ENCODE measurements at regions not wholly inside any gene's neighbourhood (a gene's known extent, or its start where the extent isn't known, plus 50 kb on each side); places are given as distances from the start of the nearest gene placed in this dataset.

GRCh38 chr15:36294359-36294758 is 285.1 kb upstream of the CDIN1 start:
- no peak overlapping the region for H3K27ac ChIP-seq (ENCODE audit: low read depth, low read length)
- ATAC-seq (no peak), DNase-seq (ENCODE audit: low read depth, low spot score) (no peak)
- RAD21 ChIA-PET (ENCODE audit: low non-redundant PET in 1 of 2, low total read pairs in 2 of 2, uncharacterized antibody in 2 of 2, unreplicated experiment in 2 of 2), result no interaction called here
- no peaks in the 10 kb centered on the region for H4K20me1 ChIP-seq (ENCODE audit: insufficient read depth)
- intact Hi-C loops (cut with micrococcal nuclease), result no loop called here
- no peak overlapping the region for H3K9ac ChIP-seq (ENCODE audit: low read length)
- H3K4me1 ChIP-seq (ENCODE audit: control insufficient read depth in 1 of 2, insufficient read depth in 2 of 2, low read length in 2 of 2), result no peaks in the 10 kb centered on the region
- peak overlapping the region; percentile 49 for H2AFZ ChIP-seq (ENCODE audit: low read depth, low read length, poor library complexity, severe bottlenecking)
- no peak overlapping the region for H3K4me3 ChIP-seq (replicated peaks in 1 of 2; ENCODE audit: low read depth in 1 of 2, low read length in 2 of 2)
- no peak overlapping the region for H3K4me2 ChIP-seq (ENCODE audit: low read length)
- H3K79me2 ChIP-seq (ENCODE audit: insufficient read depth, low read length), result no peaks in the 10 kb centered on the region
- H3K9me3 ChIP-seq (ENCODE audit: control insufficient read depth in 1 of 2, insufficient read depth in 1 of 2, low read depth in 1 of 2, low read length in 2 of 2), result no peaks in the 10 kb centered on the region
- POLR2A ChIA-PET, result no interaction called here
- TF ChIP-seq TCF7L2 (IDR thresholded peaks at IDR 0.05; ENCODE audit: borderline replicate concordance, extremely low read depth, insufficient read depth, insufficient read length) (peak; percentile 57), SIN3A (IDR thresholded peaks at IDR 0.05; ENCODE audit: low read depth) (no peak)
- no peaks in the 10 kb centered on the region for H3K27me3 ChIP-seq (ENCODE audit: insufficient read depth, low read length)
- H3K36me3 ChIP-seq (ENCODE audit: control insufficient read depth in 1 of 2, insufficient read depth in 2 of 2, low read length in 2 of 2), result no peaks in the 10 kb centered on the region
- BruUV-seq (replicated peaks), result no TSS peak
- CTCF ChIA-PET, result no interaction called here
- no peaks in the 10 kb centered on the region for H3K9me2 ChIP-seq (ENCODE audit: insufficient read depth)

DNA sequence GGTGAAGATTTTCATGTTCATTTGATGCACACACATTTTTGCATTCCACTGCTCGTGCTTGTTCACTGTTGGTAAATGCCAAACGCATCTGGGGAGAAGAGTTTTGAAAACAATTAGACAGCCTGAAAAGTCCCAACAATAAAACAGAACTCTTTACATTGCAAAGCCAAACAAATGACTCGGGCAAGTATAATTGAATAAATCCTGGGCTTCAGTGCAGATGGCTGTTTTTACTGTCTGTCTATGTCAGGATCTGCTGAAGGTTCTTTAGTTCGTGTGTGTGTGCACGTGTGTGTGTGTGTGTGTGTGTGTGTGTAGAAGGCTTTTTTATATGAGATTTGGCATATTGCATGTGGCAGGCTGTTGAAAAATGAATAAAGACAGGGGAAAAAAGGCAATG is 277.5 kb upstream of the CDIN1 start:
- Histone ChIP-seq H3K9me3 (ENCODE audit: control insufficient read depth in 1 of 2, insufficient read depth in 1 of 2, low read depth in 1 of 2, low read length in 2 of 2) (no peaks in the 10 kb centered on the region), H3K36me3 (ENCODE audit: control insufficient read depth in 1 of 2, insufficient read depth in 2 of 2, low read length in 2 of 2) (no peaks in the 10 kb centered on the region), H3K4me1 (ENCODE audit: control insufficient read depth in 1 of 2, insufficient read depth in 2 of 2, low read length in 2 of 2) (no peaks in the 10 kb centered on the region), H3K4me2 (ENCODE audit: low read length) (no peak overlapping the region), H3K27ac (ENCODE audit: low read depth, low read length) (no peak overlapping the region), H4K20me1 (ENCODE audit: insufficient read depth) (no peaks in the 10 kb centered on the region), H3K4me3 (replicated peaks in 1 of 2; ENCODE audit: low read depth in 1 of 2, low read length in 2 of 2) (no peak overlapping the region), H3K9ac (ENCODE audit: low read length) (no peak overlapping the region), H3K79me2 (ENCODE audit: insufficient read depth, low read length) (no peaks in the 10 kb centered on the region), H3K9me2 (ENCODE audit: insufficient read depth) (no peaks in the 10 kb centered on the region), H3K27me3 (ENCODE audit: insufficient read depth, low read length) (no peaks in the 10 kb centered on the region), H2AFZ (ENCODE audit: low read depth, low read length, poor library complexity, severe bottlenecking) (no peak overlapping the region)
- BruUV-seq (replicated peaks), result no TSS peak
- intact Hi-C loops (cut with micrococcal nuclease), result no loop called here
- TF ChIP-seq CBX3 (IDR thresholded peaks at IDR 0.05; ENCODE audit: low read depth) (no peak), TCF7L2 (IDR thresholded peaks at IDR 0.05; ENCODE audit: borderline replicate concordance, extremely low read depth, insufficient read depth, insufficient read length) (no peak), EZH2 (IDR thresholded peaks at IDR 0.05) (no peak), EZH2phosphoT487 (IDR thresholded peaks at IDR 0.05; ENCODE audit: borderline replicate concordance) (no peak), RAD21 (IDR thresholded peaks at IDR 0.05; ENCODE audit: low read depth) (no peak), JUND (IDR thresholded peaks at IDR 0.05) (no peak), CEBPB (IDR thresholded peaks at IDR 0.05; ENCODE audit: low read depth) (no peak), FOSL1 (IDR thresholded peaks at IDR 0.05; ENCODE audit: low read depth) (no peak), POLR2A (IDR thresholded peaks at IDR 0.05; ENCODE audit: borderline replicate concordance, extremely low read depth, insufficient read depth, insufficient read length) (no peak)
- TF ChIP-seq, protein P1, sequence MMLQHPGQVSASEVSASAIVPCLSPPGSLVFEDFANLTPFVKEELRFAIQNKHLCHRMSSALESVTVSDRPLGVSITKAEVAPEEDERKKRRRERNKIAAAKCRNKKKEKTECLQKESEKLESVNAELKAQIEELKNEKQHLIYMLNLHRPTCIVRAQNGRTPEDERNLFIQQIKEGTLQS (IDR thresholded peaks at IDR 0.05), result no peak
- TF ChIP-seq, protein P2, sequence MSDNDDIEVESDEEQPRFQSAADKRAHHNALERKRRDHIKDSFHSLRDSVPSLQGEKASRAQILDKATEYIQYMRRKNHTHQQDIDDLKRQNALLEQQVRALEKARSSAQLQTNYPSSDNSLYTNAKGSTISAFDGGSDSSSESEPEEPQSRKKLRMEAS (IDR thresholded peaks at IDR 0.05), result no peak
- TF ChIP-seq, protein P3, sequence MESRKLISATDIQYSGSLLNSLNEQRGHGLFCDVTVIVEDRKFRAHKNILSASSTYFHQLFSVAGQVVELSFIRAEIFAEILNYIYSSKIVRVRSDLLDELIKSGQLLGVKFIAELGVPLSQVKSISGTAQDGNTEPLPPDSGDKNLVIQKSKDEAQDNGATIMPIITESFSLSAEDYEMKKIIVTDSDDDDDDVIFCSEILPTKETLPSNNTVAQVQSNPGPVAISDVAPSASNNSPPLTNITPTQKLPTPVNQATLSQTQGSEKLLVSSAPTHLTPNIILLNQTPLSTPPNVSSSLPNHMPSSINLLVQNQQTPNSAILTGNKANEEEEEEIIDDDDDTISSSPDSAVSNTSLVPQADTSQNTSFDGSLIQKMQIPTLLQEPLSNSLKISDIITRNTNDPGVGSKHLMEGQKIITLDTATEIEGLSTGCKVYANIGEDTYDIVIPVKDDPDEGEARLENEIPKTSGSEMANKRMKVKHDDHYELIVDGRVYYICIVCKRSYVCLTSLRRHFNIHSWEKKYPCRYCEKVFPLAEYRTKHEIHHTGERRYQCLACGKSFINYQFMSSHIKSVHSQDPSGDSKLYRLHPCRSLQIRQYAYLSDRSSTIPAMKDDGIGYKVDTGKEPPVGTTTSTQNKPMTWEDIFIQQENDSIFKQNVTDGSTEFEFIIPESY (IDR thresholded peaks at IDR 0.05; ENCODE audit: extremely low read depth, insufficient replicate concordance, low read length), result no peak
- ATAC-seq, result no peak
- ChIA-PET CTCF (no interaction called here), RAD21 (ENCODE audit: low non-redundant PET in 1 of 2, low total read pairs in 2 of 2, uncharacterized antibody in 2 of 2, unreplicated experiment in 2 of 2) (no interaction called here), POLR2A (no interaction called here)
- DNase-seq (ENCODE audit: low read depth, low spot score), result no peak

All from HCT116 (cell line).